GM21423 (cell line): ENCODE measurements at regions not wholly inside any gene's neighbourhood (a gene's known extent, or its start where the extent isn't known, plus 50 kb on each side); places are given as distances from the start of the nearest gene placed in this dataset.

Source experiments
- ATAC-seq: cut with Tn5 transposase; IDR thresholded peaks from one replicate; pipeline ENCODE4 v1.9.1; 2021; ENCODE audit warnings: mild to moderate bottlenecking, moderate library complexity; ENCODE audit not compliant: unreplicated experiment

DNA sequence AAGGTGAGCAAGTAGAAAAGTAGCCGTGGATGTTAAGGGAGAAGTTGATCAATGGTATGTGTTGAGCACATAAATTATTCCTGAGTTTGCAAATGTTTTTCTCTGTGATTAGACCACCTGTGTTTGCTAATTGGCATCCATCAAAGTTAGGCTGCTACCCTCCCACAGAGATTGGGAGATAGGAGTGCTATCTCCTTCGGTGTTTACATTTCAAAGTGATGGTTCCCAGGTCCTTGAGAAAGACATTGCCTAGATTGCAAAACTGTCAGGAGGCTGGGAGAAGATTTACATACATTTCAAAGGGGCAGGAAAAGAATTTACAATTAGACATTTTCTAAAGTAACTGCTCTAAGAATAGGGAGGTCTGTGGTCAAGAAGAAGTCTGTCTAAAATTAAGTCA lies 54.3 kb upstream of the CNTNAP4 start:
- ATAC-seq: no peak

GRCh38 chr16:76226011-76226410 lies 51.2 kb upstream of the CNTNAP4 start:
- no peak for ATAC-seq

DNA sequence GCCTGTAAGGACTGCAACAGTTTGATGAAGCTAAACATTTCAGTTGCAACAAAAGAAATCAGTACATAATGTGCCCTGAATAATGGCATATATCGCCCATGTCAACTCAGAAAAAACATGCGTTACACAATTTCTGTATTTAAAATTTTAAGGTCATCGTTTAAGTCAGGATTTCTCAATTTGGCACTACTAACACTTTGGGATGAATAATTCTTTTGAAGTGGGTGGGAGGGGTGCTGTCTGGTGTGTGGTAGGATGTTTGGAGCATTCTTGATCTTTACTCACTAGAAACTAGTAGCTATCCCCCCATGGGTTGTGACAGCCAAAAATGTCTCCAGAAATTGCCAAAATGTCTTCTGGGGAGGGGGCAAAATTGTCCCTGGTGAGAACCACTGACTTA lies 50.7 kb upstream of the CNTNAP4 start:
- ATAC-seq: no peak
